ENCODE measurements at regions not wholly inside any gene's neighbourhood (a gene's known extent, or its start where the extent isn't known, plus 50 kb on each side); places are given as distances from the start of the nearest gene placed in this dataset.
"Not testable (repeated sequence)": the region's sequence is repeated elsewhere in the genome, so short reads cannot be mapped to it uniquely, and the experiment has no call there.

DNA sequence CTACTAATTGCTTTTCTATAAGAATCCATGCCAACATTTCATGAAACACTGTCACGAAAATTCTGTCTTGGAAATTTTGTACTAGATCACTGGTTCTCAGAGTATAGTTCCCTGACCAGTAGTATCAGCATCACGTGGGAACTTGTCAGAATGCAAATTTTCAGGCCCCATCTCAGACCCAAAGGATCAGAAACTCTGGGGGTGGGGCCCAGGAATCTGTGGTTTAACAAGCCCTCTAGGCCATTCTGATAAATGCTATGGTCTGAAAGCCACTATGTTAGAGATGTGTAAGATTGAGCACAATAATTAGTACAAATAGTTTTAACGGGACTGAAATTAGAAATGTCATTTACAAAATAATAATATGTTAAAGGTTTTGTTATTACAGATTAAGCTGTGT, 615.7 kb upstream of the ARRDC3 start:
- DNase-seq (ENCODE audit: missing footprints): no peak
- intact Hi-C loops (cut with DNase I): no loop called here
- ATAC-seq: no peak

DNA sequence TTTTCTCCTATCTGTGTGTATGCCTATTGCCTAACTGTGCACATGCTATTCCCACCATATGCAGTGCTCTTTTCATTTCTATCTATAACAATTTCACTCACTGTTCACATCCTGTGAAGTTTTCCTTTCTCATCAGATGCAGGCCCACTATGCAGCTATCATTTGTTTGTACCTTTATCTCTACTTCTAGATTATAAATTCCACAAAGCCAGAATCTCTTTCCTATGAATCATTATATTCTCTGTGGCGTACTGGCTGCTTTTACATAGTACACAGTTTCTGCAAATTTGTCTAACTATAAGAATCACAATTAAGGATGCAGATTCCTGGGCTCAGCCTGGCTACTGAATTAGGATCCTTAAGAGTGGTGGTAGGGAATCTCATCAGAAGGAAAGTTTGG, 600.8 kb upstream of the ARRDC3 start:
- intact Hi-C loops (cut with DNase I): no loop called here
- ATAC-seq: no peak
- no peak for DNase-seq (ENCODE audit: missing footprints)

DNA sequence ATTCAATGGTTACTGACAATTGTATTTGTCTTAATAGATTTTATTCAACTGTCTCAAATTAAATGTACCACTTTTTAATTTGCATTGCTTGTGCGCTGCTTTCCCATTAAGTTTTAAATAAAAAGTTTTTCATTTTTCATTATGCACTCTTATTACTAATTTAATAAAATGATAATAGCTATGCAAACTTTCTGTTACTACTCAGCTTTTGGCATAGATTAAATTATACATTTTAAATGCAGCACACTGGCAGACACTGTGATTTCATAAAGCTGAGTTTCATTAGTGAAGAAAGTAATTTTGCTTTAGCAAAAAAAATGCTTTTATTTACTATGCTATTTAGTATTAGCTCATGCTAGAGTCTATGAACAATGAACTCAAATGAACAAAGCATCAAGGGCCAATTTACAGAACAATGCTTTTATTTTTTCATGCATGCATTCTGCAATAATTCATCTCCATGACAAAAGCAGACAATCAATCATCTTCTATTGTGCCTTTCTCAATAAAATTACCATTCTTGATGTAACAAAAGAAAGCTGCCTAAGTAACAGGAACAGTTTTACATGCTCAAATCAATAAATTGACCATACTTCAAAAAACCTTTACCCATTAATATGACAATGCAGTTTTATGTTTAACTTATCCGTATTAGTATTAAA, 595.2 kb upstream of the ARRDC3 start:
- no peak for DNase-seq (ENCODE audit: missing footprints)
- no peak for ATAC-seq
- intact Hi-C loops (cut with DNase I): no loop called here

DNA sequence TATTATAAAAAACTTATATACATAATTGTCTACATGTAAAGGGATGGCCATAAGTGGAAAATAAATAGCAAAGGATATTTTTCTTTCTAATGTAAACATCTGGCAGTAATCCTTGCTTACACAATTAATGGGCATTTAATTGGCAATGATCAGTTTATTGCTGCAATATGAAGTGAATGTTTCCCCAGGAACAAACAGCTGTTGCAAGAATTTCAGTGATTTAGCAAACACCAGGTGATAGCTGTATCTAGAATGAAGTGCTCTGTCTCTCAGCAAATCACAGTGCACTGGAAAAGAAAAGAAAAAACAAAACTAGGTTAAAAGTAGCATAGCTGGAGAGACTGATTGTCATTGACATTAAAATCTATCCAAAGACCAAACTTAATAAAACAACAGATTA, 594.5 kb upstream of the ARRDC3 start:
- intact Hi-C loops (cut with DNase I): no loop called here
- ATAC-seq (no peak), DNase-seq (ENCODE audit: missing footprints) (no peak)

DNA sequence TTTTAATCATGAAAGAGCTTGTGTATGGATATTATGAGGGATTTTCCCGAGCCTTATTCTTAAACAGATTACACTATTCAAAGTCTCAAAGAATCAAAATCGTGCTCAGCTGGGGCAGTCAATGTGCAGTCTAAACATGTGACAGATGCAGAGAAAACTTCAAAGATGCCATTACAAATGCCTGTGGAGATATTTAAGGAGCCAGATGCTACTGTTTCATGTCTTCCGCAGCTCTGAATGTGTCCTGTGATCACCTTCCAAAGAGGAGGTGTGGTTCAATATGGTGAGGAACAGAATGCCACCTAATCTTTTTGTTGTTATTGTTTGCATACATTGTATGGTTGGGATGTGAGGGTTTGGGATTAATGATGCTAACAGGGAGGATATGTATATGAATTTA, 593.3 kb upstream of the ARRDC3 start:
- no peak for DNase-seq (ENCODE audit: missing footprints)
- intact Hi-C loops (cut with DNase I): no loop called here
- no peak for ATAC-seq

DNA sequence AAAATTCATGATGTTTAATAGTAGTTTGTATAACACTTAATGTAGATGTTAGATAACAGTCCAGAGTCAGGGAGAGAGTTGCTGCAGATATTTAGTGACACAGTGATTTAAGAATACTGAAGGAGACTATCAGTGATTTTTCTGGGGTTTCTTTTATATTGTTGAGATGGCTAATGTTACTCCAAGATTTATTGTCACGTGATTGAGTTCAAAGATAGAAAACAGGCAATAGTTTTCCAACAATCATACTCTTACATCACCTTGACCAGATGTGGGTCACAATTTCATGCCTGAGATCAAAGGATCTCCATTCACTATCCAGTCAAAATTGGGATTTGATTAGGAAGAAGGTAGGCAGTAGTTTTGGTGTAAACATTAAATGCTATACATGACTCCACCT, 580.0 kb upstream of the ARRDC3 start:
- ATAC-seq (no peak), DNase-seq (ENCODE audit: missing footprints) (no peak)
- intact Hi-C loops (cut with DNase I): no loop called here

DNA sequence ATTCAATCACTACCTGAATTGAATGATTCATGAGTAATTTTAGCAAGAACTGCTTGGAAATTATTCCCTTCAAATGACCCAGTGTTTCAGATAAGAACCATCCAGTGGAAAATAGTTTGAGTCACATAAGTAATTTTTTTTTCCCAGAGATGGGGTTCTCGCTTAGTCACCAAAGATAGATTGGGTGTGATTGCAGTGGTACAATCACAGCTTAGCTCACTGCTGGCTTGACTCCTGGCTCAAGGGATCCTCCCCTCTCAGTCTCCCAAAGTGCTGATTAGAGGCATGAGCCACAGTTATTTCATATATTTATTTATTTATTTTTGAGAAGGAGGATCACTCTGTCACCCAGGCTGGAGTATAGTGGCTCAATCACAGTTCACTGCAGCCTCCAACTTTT, 574.5 kb upstream of the ARRDC3 start:
- ATAC-seq (peak; percentile 60), DNase-seq (ENCODE audit: missing footprints) (no peak)
- intact Hi-C loops (cut with DNase I): no loop called here

DNA sequence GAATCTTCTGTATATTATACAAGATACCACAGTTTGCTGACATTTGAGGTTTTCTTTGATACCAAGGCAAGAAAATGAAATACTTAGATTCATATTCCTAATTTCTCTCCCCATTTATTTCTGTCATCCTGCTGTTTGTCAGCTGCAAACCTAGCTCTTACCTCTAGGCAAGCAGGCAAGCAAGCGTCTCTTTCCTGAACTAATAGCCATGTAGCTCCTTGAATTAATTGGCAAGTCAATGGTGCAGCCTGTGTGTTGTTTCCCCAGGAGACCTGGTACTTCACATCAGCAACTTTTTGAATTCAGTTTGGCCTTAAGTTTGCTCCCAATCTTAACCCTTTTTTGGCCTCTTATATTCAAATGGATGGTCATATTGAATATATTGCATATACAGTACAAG, 573.6 kb upstream of the ARRDC3 start:
- DNase-seq (ENCODE audit: missing footprints) (no peak), ATAC-seq (no peak)
- intact Hi-C loops (cut with DNase I): no loop called here

DNA sequence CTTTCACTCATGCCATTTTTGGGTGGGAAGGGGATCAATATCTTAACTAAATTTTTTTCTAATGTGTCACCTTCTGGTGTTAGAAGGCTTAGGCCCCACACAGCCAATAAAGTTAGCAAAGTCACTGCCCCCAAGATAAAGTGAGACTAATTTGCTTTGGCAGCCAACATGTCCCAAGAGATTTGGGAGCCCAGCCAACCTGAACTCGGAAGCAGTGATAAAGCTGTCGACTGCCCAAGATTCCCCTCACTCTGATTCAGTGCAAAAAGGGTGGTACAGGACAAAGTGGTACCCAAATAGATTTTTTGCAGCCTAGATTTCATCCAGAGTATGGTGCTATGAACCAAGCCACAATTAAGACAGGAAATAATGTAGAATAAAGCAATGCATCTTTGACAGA, 572.5 kb upstream of the ARRDC3 start:
- ATAC-seq: peak; percentile 68
- no peak for DNase-seq (ENCODE audit: missing footprints)
- intact Hi-C loops (cut with DNase I): no loop called here

DNA sequence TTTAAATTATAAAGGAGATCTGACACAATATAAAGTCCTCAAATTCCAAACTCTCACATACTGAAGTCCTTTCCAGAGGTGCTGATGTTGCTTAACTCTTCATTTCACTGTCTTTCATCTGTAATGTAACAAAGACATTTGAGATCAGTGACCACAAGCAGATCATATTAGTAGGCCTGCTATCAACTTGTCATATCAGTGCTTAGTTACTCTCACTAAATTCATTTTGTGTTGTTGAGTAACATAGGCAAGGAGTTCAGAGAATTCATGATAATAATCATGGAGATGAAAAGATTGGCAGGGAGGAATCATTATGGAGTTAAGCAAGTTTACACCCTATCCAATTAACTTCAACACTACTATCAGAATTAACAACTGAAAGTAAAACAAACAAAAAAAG, 571.0 kb upstream of the ARRDC3 start:
- ATAC-seq (no peak), DNase-seq (ENCODE audit: missing footprints) (no peak)
- intact Hi-C loops (cut with DNase I): no loop called here

DNA sequence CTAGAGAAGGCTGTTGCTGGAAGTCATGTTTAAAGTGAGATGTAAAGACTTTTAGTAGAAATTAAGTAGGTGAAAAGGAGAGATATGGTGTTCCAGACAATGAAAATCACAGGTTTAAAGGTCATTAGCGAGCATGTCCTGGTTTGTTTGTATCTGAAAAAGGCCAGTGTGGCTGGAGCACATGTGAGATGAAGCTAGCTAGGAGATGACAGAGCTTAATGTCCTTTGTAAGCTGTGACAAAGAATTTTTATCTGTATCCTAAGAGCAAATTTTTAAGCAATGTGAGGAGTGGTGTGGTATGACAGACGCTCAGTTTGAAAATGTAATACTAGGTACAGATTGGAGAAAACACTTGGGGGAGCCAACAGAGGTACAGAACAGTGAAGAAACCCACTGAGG, 567.2 kb upstream of the ARRDC3 start:
- DNase-seq (ENCODE audit: missing footprints) (no peak), ATAC-seq (no peak)
- intact Hi-C loops (cut with DNase I): no loop called here

DNA sequence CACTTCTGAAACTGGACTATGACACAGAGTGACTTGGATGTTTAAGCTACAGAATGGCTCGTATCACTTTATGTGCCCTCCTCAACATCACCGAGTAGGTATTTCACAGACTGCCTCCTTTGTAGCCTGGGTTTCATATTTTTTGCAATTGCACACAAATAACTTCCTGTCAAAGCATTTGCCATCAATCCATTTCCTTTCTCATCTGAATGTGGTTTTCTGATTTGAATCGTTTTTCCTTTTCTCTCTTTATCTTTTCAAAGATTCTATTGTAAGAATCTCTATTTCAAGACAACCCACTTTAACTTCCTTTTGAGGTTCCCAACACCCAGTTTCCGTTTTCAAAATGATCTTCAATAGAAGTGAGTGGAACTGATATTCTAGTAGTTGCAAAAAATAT, 563.8 kb upstream of the ARRDC3 start:
- no peak for DNase-seq (ENCODE audit: missing footprints)
- intact Hi-C loops (cut with DNase I): no loop called here
- no peak for ATAC-seq

DNA sequence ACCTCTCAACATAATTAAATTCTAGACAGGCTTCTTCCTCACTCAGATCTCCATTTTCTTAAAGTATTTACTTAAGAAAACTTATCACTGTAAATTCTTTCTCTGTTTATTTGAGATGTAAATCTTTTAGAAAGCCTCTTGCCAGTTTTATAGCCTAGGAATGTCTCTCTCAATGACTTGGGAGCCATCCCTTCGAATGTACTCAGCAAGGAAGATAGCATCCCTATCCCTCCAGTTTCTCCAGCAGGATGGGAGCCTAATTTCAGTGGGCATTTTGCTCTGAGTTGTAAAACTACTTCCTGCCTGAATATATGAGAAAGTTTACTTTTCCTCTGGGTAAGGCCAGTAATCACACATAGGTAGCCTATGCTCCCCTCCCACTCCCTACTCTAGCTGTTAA, 558.5 kb upstream of the ARRDC3 start:
- ATAC-seq: no peak
- intact Hi-C loops (cut with DNase I): no loop called here
- DNase-seq (ENCODE audit: missing footprints): no peak

DNA sequence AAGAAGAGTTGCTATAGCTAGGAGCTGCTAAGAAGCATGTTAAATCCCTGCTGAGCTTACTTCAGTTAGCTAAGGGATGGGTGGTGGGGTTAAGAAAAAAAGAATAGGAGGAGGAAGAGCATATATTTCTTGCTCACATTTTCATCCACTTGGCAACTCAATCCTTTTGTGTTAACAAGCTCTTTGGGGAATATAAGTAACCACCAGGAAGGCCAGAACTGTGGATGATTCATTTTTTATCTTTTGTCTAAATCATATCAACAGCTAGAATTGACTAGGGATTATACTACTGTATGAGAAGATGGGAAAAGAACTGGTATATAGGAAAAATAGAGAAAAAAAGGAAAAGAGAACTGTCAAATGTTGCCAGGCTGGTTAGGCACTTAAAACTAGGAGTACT, 555.3 kb upstream of the ARRDC3 start:
- ATAC-seq: no peak
- no peak for DNase-seq (ENCODE audit: missing footprints)
- intact Hi-C loops (cut with DNase I): no loop called here

DNA sequence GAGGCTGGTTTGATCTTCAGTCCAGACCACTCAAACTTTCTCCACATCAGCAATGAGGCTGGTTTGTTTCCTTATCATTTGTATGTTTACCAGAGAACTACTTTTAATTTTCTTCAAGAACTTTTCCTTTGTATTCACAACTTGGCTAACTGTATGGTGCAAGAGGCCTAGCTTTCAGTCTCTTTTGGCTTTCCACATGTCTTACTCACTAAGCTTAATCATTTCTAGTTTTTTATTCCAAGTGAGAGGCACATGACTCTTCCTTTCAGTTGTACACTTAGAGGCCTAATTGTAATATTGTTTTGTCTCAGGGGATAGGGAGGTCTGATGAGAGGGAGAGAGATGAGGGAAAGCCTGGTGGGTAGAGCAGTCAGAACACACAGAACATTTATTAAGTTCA, 554.0 kb upstream of the ARRDC3 start:
- no peak for ATAC-seq
- intact Hi-C loops (cut with DNase I): no loop called here
- DNase-seq (ENCODE audit: missing footprints): no peak

DNA sequence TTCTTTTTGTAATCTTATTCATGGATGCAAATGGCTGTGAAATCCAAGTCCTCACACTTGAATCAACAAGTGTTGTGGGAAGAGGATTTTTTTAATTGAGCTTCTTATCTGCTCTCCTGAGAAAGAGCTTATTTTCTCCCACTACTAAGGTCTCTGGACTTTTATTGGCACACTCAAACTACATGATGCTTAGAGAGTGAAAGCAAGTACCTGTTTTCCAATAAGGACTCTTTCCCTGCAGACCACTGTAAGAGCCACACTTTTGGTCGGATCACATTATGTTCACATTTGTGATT, 546.4 kb upstream of the ARRDC3 start:
- intact Hi-C loops (cut with DNase I): no loop called here
- ATAC-seq (no peak), DNase-seq (ENCODE audit: missing footprints) (no peak)

DNA sequence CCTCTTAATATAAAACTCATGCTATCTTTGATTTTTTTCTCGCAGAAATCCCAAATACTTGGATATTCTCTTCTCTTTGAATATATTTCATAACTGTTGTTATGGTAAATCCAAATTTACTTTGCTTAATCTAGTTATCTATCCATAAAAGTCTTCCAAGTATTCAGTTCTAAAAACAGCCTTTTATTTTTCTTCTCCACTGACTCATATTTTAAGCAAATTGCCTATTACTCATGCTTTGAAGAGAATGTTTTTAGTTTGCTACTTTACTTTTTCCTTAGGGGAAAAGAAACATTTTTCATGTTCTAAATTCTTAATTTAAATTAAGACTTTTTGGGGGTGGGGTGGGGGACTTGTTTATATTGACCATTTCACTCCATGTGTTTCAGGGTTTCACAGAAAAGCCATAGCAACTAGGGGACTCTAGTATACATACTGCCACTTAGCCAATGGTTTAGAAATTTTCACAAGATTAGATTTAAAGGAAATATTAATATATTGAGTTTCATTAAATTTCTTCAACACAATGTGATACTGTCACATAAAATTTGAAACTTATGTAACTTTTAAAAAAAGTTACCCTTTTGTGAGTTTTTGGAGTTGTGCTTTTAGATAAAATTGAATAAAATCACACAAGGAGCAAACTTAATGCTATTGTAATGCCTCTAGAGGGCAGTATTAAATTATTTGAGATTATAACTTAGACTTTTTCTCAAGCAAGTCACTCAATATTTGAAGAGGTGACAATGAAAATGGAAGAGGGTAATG, 545.8 kb upstream of the ARRDC3 start:
- intact Hi-C loops (cut with DNase I): no loop called here
- DNase-seq (ENCODE audit: missing footprints) (no peak), ATAC-seq (no peak)

DNA sequence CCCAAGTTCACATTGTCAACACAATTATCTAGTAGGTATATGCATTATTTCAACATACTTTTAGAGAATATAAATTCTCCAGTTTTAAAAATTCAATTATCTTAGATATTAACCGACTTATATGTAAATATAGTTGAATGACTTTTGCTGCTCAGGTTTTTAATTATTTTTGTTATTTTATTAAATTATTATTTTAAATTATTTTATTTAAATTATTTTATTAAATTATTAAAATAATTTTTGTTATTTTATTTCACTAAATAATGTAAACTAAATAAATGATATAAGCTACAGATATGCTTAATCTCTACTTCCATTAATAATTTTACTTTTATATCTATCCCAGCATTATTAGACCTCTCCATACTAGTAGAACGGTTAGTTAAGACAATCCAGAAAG, 544.3 kb upstream of the ARRDC3 start:
- intact Hi-C loops (cut with DNase I): no loop called here
- no peak for DNase-seq (ENCODE audit: missing footprints)
- ATAC-seq: no peak

DNA sequence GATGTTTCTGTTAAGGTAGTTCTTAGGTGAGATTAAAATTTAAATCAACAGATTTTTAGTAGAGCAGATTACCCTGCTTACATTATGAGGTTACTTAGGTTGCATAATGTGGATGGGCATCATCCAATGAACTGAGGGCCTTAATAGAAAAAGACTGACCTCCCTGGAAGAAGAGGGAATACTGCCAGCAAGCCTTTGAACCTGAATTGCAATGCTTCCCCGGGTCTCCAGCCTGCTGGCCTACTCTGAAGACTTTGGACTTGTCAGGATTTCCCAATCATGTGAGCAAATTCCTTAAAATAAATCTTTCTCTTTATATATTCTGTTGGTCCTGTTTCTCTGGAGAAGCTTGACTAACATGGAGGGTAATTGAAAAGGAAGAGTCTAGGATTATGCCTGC, 542.1 kb upstream of the ARRDC3 start:
- intact Hi-C loops (cut with DNase I): no loop called here
- no peak for ATAC-seq
- DNase-seq (ENCODE audit: missing footprints): no peak

DNA sequence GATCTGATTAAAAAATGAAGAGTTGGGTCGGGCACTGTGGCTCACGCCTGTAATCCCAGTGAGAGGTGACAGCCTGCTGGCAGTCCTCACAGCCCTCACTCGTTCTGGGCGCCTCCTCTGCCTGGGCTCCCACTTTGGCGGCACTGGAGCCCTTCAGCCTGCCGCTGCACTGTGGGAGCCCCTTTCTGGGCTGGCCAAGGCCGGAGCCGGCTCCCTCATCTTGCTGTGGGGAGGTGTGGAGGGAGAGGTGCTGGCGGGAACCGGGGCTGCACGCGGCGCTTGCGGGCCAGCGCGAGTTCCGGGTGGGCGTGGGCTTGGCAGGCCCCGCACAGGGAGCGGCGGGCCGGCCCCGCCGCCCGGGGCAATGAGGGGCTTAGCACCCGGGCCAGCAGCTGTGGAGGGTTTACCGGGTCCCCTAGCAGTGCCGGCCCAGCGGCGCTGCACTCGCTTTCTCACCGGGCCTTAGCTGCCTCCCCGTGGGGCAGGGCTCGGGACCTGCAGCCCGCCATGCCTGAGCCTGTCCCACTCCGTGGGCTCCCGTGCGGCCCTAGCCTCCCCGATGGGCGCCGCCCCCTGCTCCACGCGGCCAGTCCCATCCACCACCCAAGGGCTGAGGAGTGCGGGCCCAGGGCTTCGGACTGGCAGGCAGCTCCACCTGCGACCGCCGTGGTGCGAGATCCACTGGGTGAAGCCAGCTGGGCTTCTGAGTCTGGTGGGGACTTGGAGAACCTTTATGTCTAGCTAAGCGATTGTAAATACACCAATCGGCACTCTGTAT, 534.1 kb upstream of the ARRDC3 start:
- ATAC-seq; intact Hi-C loops (cut with DNase I); DNase-seq (ENCODE audit: missing footprints): not testable (repeated sequence)

Measured in Right ventricle myocardium inferior (tissue), 1 donor.